GM18498 (cell line): ENCODE measurements at regions not wholly inside any gene's neighbourhood (a gene's known extent, or its start where the extent isn't known, plus 50 kb on each side); places are given as distances from the start of the nearest gene placed in this dataset.
A peak's percentile ranks its signal among the peaks of the same experiment; 100 is the strongest.

Experiments
- ATAC-seq: cut with Tn5 transposase; IDR thresholded peaks from one replicate; pipeline ENCODE4 v1.9.1; 2021; ENCODE audit warnings: mild to moderate bottlenecking, moderate library complexity; ENCODE audit not compliant: unreplicated experiment

- ATAC-seq: peak; percentile 72
Measured at GRCh38 chr7:97601931-97602457, 129.9 kb upstream of the TAC1 start.

- no peak for ATAC-seq
Measured at GRCh38 chr7:97620495-97620894, 111.4 kb upstream of the TAC1 start.

DNA sequence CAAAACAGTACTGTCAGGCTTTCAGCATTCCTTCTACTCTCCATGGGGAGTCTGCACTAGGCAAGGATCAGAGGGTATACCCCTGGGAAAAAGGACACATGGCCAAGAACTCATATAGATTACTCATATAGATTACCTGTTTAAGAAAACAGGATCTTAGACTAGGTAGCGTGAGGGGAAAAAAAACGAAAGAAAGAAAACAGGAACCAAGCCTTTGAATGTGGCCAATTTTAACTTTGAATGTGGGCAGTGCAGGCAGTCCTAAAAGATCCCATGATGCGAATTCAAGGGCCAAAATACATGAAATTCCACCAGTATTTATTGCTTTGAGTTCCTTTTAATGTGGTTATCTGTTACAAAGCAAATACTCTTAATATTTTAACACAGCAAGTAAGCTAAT, 108.6 kb upstream of the TAC1 start:
- peak; percentile 95 for ATAC-seq

DNA sequence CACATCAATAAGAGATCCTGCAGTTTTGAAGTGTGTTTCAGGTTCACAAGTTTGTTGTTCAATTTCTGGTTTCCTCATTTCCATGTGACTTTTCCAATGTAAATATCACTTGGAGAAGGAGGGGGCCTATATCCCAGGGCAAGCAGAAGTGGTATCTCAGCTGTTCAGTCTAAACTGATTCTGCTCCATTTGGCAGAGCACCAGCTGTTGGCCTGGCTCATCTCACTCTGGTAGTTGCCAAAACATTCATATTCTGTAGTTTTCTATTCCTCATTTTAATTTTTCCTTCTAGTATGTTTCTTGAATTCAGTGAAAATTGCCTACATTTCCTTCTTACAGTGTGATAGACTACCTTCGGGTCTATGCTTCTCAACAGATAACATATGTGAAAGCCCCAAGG, 101.8 kb upstream of the TAC1 start:
- ATAC-seq: no peak

GRCh38 chr7:97635622-97636021, 96.3 kb upstream of the TAC1 start:
- ATAC-seq: no peak

DNA sequence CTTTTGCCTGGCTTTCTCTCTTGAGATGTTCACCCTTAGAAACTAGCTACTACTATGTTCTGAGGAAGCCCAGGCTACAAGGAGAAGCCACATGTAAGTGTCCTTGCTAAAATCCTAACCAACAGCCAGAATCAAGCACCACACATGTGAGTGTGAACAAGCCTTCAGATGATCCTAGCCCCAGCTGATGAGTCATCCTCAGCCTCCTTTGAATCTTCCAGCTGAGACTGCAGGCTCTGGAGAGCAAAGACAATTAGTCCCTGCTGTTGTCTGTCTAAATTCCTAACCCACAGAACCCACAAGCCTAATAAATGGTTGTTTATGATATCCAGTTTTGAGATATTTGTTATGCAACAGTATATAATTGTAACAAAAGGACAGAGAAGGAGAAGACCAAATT, 92.8 kb upstream of the TAC1 start:
- no peak for ATAC-seq

DNA sequence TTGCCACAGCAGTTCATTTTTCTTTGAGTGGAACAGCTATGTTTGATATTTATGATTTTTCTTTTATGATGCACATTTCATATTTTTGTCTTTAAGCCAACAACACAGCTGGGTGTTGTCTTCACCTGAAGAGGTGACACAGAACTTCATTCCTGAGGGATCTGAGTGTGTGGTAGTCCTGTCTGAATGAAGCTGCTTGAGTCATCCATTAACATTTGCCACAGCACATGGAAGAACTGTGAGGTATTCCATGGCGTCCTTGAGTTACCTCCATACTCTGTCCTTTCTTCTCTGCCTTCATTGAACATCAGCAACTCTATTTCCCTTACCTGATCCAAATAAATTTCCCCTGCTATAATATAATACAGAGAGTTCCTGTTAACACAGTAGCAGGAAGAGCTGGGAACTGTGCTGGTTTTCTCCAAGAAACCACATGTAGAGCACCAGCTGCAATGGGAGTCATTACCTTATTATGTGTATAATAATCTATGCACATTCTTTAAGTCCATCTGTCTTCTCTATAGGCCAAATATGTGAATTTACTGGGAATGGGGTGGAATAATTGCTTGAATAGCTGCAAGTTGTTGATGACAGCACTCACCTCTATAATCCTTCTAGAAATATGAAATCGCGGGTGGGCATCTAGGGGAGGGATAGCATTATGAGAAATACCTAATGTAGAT, 72.4 kb upstream of the TAC1 start:
- no peak for ATAC-seq

DNA sequence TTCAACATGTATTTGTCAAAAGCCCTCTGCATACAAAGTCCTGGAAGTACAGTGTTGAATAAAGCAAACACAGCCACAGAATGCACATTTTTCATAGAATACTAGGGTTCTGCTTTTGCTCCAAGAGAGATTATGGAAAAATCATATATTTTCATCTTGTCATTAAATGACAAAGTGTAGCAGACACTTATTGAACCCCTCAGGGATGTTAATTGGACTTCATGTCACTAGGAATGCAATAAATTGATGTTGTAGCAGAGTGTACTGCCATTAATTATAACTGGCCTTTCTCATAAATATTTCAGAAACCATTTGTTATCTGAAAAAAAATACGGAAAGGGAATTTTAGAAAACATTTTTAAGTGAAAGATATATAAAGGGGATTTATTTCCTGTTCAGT, 64.5 kb upstream of the TAC1 start:
- no peak for ATAC-seq

DNA sequence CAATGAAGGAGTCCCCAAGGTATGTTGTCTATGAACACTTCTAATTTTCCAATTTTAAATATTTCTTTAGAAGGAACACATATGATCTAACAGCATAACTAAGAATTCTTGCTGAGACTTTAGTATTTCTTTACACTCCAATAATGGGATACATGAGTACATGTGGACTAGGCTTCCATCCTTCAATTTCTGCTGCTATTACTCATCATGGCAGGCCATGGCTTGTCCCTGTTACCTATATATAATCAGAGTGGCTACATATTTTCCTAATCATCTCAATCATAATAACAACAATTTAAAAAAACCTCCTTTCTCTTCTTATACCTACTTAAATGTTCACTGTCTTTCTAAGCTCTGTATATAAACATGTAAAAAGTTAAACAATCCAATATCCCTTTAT, 60.3 kb upstream of the TAC1 start:
- ATAC-seq: no peak

- ATAC-seq: no peak
Measured at GRCh38 chr7:97680622-97681021, 51.3 kb upstream of the TAC1 start.
